GM13976 (cell line): ENCODE measurements at regions not wholly inside any gene's neighbourhood (a gene's known extent, or its start where the extent isn't known, plus 50 kb on each side); places are given as distances from the start of the nearest gene placed in this dataset.

Experiments used
- DNase-seq: peaks from one replicate; pipeline ENCODE4 v3.0.0; 2012; ENCODE audit warnings: low spot score
- in situ Hi-C: fragments of 300-500 bp; cut with MboI; formaldehyde crosslinking; loops from one replicate; pipeline ENCODE4 v1.12.0; 2022; ENCODE audit warnings: low sequenced_read_pairs, mixed read lengths, inconsistent platforms; ENCODE audit not compliant: unreplicated experiment
- TF ChIP-seq, protein P1 (sequence below): IDR thresholded peaks from 2 replicates; pipeline ENCODE4 v1.5.1; 2012; ENCODE audit warnings: borderline replicate concordance, mild to moderate bottlenecking; ENCODE audit not compliant: insufficient read depth; ENCODE audit errors: extremely low read depth, missing control alignments, control extremely low read depth

DNA sequence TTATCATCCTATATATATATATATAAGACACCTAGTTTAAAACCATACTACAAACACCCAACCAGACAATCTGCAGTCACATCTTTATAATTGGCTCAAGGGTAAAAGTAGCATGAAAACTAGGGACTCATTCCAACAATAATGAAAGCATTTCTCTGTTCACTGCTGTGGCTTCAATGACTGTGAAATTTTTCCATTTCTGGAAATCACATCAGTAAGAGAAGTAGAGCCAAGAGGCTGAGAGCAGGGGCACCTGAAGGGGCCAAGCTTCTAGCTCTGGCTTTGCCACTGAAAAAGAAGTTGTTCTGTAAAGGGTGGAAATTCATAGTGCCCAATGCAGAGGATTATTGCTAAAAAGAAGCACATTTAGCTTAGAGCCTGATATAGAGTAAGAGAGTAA, 158.6 kb upstream of the GLI3 start:
- TF ChIP-seq, protein P1, sequence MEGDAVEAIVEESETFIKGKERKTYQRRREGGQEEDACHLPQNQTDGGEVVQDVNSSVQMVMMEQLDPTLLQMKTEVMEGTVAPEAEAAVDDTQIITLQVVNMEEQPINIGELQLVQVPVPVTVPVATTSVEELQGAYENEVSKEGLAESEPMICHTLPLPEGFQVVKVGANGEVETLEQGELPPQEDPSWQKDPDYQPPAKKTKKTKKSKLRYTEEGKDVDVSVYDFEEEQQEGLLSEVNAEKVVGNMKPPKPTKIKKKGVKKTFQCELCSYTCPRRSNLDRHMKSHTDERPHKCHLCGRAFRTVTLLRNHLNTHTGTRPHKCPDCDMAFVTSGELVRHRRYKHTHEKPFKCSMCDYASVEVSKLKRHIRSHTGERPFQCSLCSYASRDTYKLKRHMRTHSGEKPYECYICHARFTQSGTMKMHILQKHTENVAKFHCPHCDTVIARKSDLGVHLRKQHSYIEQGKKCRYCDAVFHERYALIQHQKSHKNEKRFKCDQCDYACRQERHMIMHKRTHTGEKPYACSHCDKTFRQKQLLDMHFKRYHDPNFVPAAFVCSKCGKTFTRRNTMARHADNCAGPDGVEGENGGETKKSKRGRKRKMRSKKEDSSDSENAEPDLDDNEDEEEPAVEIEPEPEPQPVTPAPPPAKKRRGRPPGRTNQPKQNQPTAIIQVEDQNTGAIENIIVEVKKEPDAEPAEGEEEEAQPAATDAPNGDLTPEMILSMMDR = no peak
- in situ Hi-C loops = no loop called here
- DNase-seq = no peak

DNA sequence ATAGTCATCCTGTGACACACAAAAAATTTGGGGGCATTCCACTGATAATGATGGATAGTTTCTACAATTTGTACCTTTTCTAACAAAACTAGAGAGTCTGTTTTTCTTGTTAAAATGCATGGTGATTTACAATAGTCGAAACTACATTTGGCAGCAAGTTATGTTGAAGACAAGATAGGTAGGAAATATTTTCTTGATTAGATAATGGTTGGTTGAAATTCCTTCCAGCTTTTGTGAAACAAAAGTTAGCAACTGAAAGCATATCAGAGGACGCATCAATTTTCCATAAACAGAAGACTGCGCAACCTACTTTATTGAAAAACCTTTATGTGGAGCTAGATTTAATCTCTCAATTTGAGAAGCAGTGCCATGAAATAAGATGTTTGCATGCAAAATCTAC, 155.8 kb upstream of the GLI3 start:
- no peak for DNase-seq
- in situ Hi-C loops = no loop called here
- TF ChIP-seq, protein P1 = no peak

DNA sequence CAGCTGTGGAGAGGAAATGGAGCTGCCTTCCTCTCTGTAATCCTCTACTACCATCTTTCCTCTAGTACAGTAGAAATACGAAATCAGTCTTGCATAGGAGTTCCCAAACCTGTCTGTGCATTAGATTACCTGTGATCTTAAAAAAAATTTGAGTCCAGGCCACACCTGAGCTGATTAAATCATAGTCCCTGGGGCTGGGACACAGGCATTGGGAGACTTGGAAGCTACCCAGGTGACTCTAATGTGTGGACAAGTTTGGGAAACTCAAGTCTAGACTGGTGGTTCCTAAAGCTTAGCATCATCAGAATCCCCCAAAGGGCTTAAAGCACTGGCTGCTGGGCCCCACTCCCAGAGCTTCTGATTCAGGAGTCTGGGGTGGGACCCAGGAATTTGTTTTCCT, 152.7 kb upstream of the GLI3 start:
- TF ChIP-seq, protein P1 = no peak
- no peak for DNase-seq
- in situ Hi-C loops = no loop called here

DNA sequence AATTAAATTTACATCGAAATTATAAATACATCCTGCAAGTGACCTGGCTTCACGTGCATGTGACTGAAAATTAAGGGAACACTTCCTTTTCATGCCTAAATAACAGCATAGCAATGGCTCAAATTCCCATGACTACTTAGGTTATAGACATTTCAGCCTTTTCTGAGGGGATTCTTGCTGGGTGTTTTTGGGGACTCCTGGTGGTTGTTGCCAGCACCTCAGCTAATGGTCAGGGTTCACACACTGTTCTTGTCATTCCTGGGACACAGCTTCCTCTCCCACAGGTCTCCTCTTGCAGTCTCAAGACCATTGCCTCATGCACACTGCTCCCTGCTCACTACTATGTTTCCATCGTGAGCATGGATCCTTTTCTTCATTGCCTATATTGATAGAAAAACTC, 148.9 kb upstream of the GLI3 start:
- TF ChIP-seq, protein P1 = no peak
- in situ Hi-C loops = no loop called here
- no peak for DNase-seq

DNA sequence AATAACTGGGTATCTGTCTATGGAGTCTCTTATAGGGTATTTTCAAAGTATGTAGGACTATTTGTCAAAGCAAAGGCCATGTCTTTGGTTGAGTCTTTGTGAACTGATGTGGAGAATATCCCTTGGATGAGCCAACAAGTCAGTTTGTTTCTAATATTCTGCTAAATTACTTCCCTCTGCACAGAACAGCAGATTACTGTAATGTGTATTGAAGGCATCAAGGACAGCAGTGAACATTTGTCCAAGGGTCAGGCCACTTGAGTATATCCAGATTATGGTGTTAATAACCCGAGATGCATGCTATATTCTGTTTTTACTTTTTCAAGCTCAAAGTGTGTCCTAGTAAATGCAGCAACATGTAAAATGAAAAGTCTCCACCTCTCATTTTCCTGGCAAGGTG, 144.2 kb upstream of the GLI3 start:
- no peak for DNase-seq
- in situ Hi-C loops = no loop called here
- TF ChIP-seq, protein P1 = no peak

DNA sequence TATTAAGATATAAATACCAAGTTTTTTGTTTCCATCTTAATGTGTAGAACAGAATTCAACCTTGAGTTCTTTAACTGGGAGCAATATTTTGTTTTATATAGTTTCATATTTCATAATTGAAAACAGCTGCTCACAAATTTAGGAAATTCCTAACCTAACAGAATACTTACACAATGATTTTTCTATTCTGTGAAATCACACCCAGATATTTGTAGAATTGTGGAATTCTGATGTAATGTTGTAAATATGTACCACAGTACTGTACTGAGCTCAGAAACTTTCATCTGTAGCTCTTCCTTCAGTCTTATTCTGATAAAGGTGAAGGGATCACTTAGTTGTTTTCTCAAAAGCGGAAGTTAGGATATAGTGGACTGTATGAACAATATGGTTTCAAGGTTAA, 143.4 kb upstream of the GLI3 start:
- TF ChIP-seq, protein P1 = no peak
- in situ Hi-C loops = no loop called here
- DNase-seq = no peak

DNA sequence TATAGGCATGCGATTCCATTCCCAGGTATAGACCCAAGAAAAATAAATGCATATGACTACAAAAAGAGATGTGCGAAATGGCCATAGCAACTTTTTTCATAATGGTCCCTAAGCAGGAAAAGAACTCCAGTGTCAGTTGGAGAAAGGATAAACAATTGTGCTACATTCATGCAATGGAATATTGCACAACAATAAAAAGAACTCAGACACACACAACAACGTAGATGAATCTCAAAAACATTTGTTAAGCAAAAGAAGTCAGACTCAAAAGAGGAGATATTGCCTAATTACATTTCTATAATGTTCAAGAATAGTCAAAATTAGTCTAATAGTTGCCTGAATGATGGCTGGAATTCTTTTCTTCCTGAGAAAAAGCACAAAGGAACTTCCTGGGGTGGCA, 141.1 kb upstream of the GLI3 start:
- in situ Hi-C loops = no loop called here
- TF ChIP-seq, protein P1 = no peak
- DNase-seq = no peak
